GM23338 (cell line): ENCODE measurements at regions not wholly inside any gene's neighbourhood (a gene's known extent, or its start where the extent isn't known, plus 50 kb on each side); places are given as distances from the start of the nearest gene placed in this dataset.

Experiments
- ATAC-seq: fragments of 200-7000 bp; cut with Tn5 transposase; 3 replicates; pipeline ENCODE4 v1.9.1; 2020
- DNase-seq: peaks from one replicate; pipeline ENCODE4 v3.0.0-alpha.2; 2015; ENCODE audit warnings: low spot score
- H2AFZ ChIP-seq: fragments of 200-600 bp; sonication (generic); 2 replicates; pipeline ENCODE4 v1.8.0; 2016; ENCODE audit warnings: antibody characterized with exemption, mild to moderate bottlenecking, moderate library complexity
- H3F3A ChIP-seq: fragments of 200-600 bp; sonication (generic); replicated peaks from 2 replicates; pipeline ENCODE4 v1.8.0; 2017; ENCODE audit warnings: antibody characterized with exemption, mixed run types, low read depth
- H3K27ac ChIP-seq: fragments of 200-600 bp; sonication (generic); 2 replicates; pipeline ENCODE4 v1.6.1; 2016; ENCODE audit warnings: low read depth
- H3K27me3 ChIP-seq: fragments of 200-600 bp; sonication (generic); 2 replicates; pipeline ENCODE4 v1.8.0; 2016; ENCODE audit warnings: mild to moderate bottlenecking, mixed run types, moderate library complexity; ENCODE audit not compliant: insufficient read depth
- H3K36me3 ChIP-seq: fragments of 200-600 bp; sonication (generic); 2 replicates; pipeline ENCODE4 v1.8.0; 2016; ENCODE audit warnings: mild to moderate bottlenecking; ENCODE audit not compliant: insufficient read depth
- H3K4me1 ChIP-seq: fragments of 200-600 bp; sonication (generic); 2 replicates; pipeline ENCODE4 v1.8.0; 2016; ENCODE audit warnings: mild to moderate bottlenecking, moderate library complexity; ENCODE audit not compliant: insufficient read depth
- H3K4me2 ChIP-seq: fragments of 200-600 bp; sonication (generic); 2 replicates; pipeline ENCODE4 v1.7.1; 2017; ENCODE audit warnings: mixed run types
- H3K4me3 ChIP-seq: fragments of 200-600 bp; sonication (generic); 2 replicates; pipeline ENCODE4 v1.6.1; 2016; ENCODE audit warnings: mixed run types
- H3K79me2 ChIP-seq: fragments of 200-600 bp; sonication (generic); replicated peaks from 2 replicates; pipeline ENCODE4 v1.8.0; 2017; ENCODE audit warnings: mild to moderate bottlenecking; ENCODE audit not compliant: insufficient read depth
- H3K9me2 ChIP-seq: fragments of 200-600 bp; sonication (generic); 2 replicates; pipeline ENCODE4 v1.8.0; 2017; ENCODE audit not compliant: insufficient read depth
- H4K20me1 ChIP-seq: fragments of 200-600 bp; sonication (generic); replicated peaks from 2 replicates; pipeline ENCODE4 v1.8.0; 2017; ENCODE audit warnings: mild to moderate bottlenecking; ENCODE audit not compliant: insufficient read depth
- H3K27ac Mint-ChIP-seq: 2 replicates; pipeline ENCODE4 v1.8.0; 2020; ENCODE audit warnings: inconsistent platforms, mild to moderate bottlenecking, moderate library complexity, mixed read lengths
- H3K27me3 Mint-ChIP-seq: 3 replicates; pipeline ENCODE4 v1.8.0; 2022; ENCODE audit warnings: low read depth, mild to moderate bottlenecking, moderate library complexity, mixed read lengths, inconsistent platforms; ENCODE audit not compliant: insufficient read depth, poor library complexity
- H3K36me3 Mint-ChIP-seq: 3 replicates; pipeline ENCODE4 v1.8.0; 2021; ENCODE audit warnings: low read depth, mild to moderate bottlenecking, inconsistent platforms, moderate library complexity, mixed read lengths
- H3K4me1 Mint-ChIP-seq: 3 replicates; pipeline ENCODE4 v1.8.0; 2020; ENCODE audit warnings: mild to moderate bottlenecking, inconsistent platforms, mixed read lengths
- H3K4me3 Mint-ChIP-seq: 3 replicates; pipeline ENCODE4 v1.8.0; 2021; ENCODE audit warnings: moderate library complexity, mild to moderate bottlenecking, inconsistent platforms, mixed read lengths
- H3K9me3 Mint-ChIP-seq: 3 replicates; pipeline ENCODE4 v1.8.0; 2020; ENCODE audit warnings: moderate library complexity, mild to moderate bottlenecking, inconsistent platforms, mixed read lengths
- CREB1 ChIP-seq: fragments of 250-450 bp; sonication (Bioruptor Pico); IDR thresholded peaks from 2 replicates; pipeline ENCODE4 v1.5.0; 2020; ENCODE audit warnings: low read depth, mild to moderate bottlenecking, moderate library complexity
- CTCF ChIP-seq, 2 experiments: fragments of 200-600 bp in 1 of 2; sonication (generic) in 1 of 2; conservative IDR thresholded peaks; 2 replicates each; pipeline versions ENCODE4 v1.5.1 to v1.6.1; 2016 to 2017; ENCODE audit warnings: antibody characterized with exemption in 2 of 2, low read depth in 2 of 2, mild to moderate bottlenecking in 2 of 2, moderate library complexity in 1 of 2
- ETS1 ChIP-seq: IDR thresholded peaks from 2 replicates; pipeline ENCODE4 v1.6.1; 2016; ENCODE audit warnings: antibody characterized with exemption
- EZH2 ChIP-seq: fragments of 200-600 bp; sonication (generic); IDR thresholded peaks from one replicate; pipeline ENCODE4 v1.8.0; 2017; ENCODE audit warnings: antibody characterized with exemption, mild to moderate bottlenecking, low read depth; ENCODE audit not compliant: unreplicated experiment
- EZH2phosphoT487 ChIP-seq: fragments of 200-600 bp; sonication (generic); IDR thresholded peaks from one replicate; pipeline ENCODE4 v1.8.1; 2018; ENCODE audit warnings: antibody characterized with exemption; ENCODE audit not compliant: unreplicated experiment
- JUNB ChIP-seq: IDR thresholded peaks from one replicate; pipeline ENCODE4 v1.6.1; 2016; ENCODE audit warnings: antibody characterized with exemption; ENCODE audit not compliant: unreplicated experiment
- NANOG ChIP-seq: IDR thresholded peaks from 2 replicates; pipeline ENCODE4 v1.6.1; 2016; ENCODE audit warnings: antibody characterized with exemption, borderline replicate concordance
- POLR2AphosphoS5 ChIP-seq: IDR thresholded peaks from 2 replicates; pipeline ENCODE4 v1.6.1; 2016; ENCODE audit warnings: antibody characterized with exemption, low read depth
- REST ChIP-seq: IDR thresholded peaks from one replicate; pipeline ENCODE4 v1.6.1; 2018; ENCODE audit warnings: antibody characterized with exemption; ENCODE audit not compliant: unreplicated experiment
- STAT1 ChIP-seq: IDR thresholded peaks from one replicate; pipeline ENCODE4 v1.6.1; 2016; ENCODE audit warnings: antibody characterized with exemption; ENCODE audit not compliant: unreplicated experiment
- ZNF114 ChIP-seq: fragments of 250-450 bp; sonication (Bioruptor Pico); IDR thresholded peaks from 2 replicates; pipeline ENCODE4 v1.5.0; 2020; ENCODE audit warnings: mild to moderate bottlenecking, moderate library complexity
- ZNF331 ChIP-seq: fragments of 250-450 bp; sonication (Bioruptor Pico); IDR thresholded peaks from 2 replicates; pipeline ENCODE4 v1.5.0; 2020; ENCODE audit warnings: low read depth, mild to moderate bottlenecking, moderate library complexity

- TF ChIP-seq CTCF (conservative IDR thresholded peaks at IDR 0.05; ENCODE audit: low read depth in 2 of 2) = no peak
- TF ChIP-seq NANOG = no peak
- no peak for TF ChIP-seq REST
- no peak for TF ChIP-seq CREB1
These were observed 125.3 kb upstream of the CYYR1 start (continued) for GRCh38 chr21:26698416-26698815.

GRCh38 chr21:26691416-26691815 lies 118.3 kb upstream of the CYYR1 start:
- Mint-ChIP-seq H3K27me3 (no peaks in the 10 kb centered on the region), H3K36me3 (no peaks in the 10 kb centered on the region), H3K9me3 (peaks cover 5% of the 10 kb centered on the region; the same call in 2 of the 3 replicates), H3K4me3 (no peak overlapping the region), H3K4me1 (no peaks in the 10 kb centered on the region), H3K27ac (no peak overlapping the region)
- DNase-seq = no peak
- H3K4me3 ChIP-seq = no peak overlapping the region
- no peaks in the 10 kb centered on the region for H3K4me1 ChIP-seq
- ATAC-seq = no peak
- H3K4me2 ChIP-seq = no peak overlapping the region
- H3F3A ChIP-seq = no peaks in the 10 kb centered on the region
- H3K27me3 ChIP-seq = no peaks in the 10 kb centered on the region
- H3K79me2 ChIP-seq = no peaks in the 10 kb centered on the region
- no peaks in the 10 kb centered on the region for H4K20me1 ChIP-seq
- no peaks in the 10 kb centered on the region for H3K36me3 ChIP-seq
- no peak overlapping the region for H3K27ac ChIP-seq
- TF ChIP-seq POLR2AphosphoS5 = no peak
- no peak for TF ChIP-seq EZH2phosphoT487
- H3K9me2 ChIP-seq = no peaks in the 10 kb centered on the region
- H2AFZ ChIP-seq = no peak overlapping the region

GRCh38 chr21:26686705-26687104 lies 113.6 kb upstream of the CYYR1 start:
- H3K9me3 Mint-ChIP-seq = peaks cover 5% of the 10 kb centered on the region; the same call in 2 of the 3 replicates
- Histone ChIP-seq H3K4me2 (no peak overlapping the region), H3K27ac (no peak overlapping the region), H3K4me3 (no peak overlapping the region), H3K9me2 (no peaks in the 10 kb centered on the region), H3K4me1 (no peaks in the 10 kb centered on the region), H3K36me3 (no peaks in the 10 kb centered on the region), H4K20me1 (no peaks in the 10 kb centered on the region), H3F3A (no peaks in the 10 kb centered on the region), H2AFZ (no peak overlapping the region), H3K79me2 (no peaks in the 10 kb centered on the region), H3K27me3 (no peaks in the 10 kb centered on the region)
- DNase-seq (no peak), ATAC-seq (no peak)
- no peaks in the 10 kb centered on the region for H3K36me3 Mint-ChIP-seq
- no peaks in the 10 kb centered on the region for H3K4me1 Mint-ChIP-seq
- H3K27me3 Mint-ChIP-seq = no peaks in the 10 kb centered on the region
- no peak overlapping the region for H3K4me3 Mint-ChIP-seq
- H3K27ac Mint-ChIP-seq = no peak overlapping the region
- TF ChIP-seq NANOG = no peak
- TF ChIP-seq ETS1 = no peak
- no peak for TF ChIP-seq CTCF (conservative IDR thresholded peaks at IDR 0.05; ENCODE audit: low read depth in 2 of 2)
- TF ChIP-seq ZNF331 (CRISPR knock-in tag) = no peak
- no peak for TF ChIP-seq EZH2
- no peak for TF ChIP-seq CREB1
- TF ChIP-seq ZNF114 (CRISPR knock-in tag) = no peak
- no peak for TF ChIP-seq STAT1
- TF ChIP-seq EZH2phosphoT487 = no peak
- TF ChIP-seq JUNB = no peak
- no peak for TF ChIP-seq POLR2AphosphoS5
